GM04504 (cell line): ENCODE measurements at regions not wholly inside any gene's neighbourhood (a gene's known extent, or its start where the extent isn't known, plus 50 kb on each side); places are given as distances from the start of the nearest gene placed in this dataset.

Experiments
- DNase-seq: peaks from one replicate; pipeline ENCODE4 v3.0.0-alpha.2; 2012; ENCODE audit warnings: low read depth

- no peak for DNase-seq
Measured at GRCh38 chr20:24815931-24816330, 133.1 kb upstream of the CST7 start.

- no peak for DNase-seq
Measured at GRCh38 chr20:24816431-24816830, 132.6 kb upstream of the CST7 start.

- DNase-seq, result no peak
Measured at GRCh38 chr20:24816907-24817306, 132.2 kb upstream of the CST7 start.

GRCh38 chr20:24817351-24817750, 131.7 kb upstream of the CST7 start:
- DNase-seq, result no peak

- no peak for DNase-seq
Measured at GRCh38 chr20:24818056-24818455, 131.0 kb upstream of the CST7 start.

GRCh38 chr20:24819331-24819965, 129.6 kb upstream of the CST7 start:
- DNase-seq, result no peak

GRCh38 chr20:24820345-24820744, 128.7 kb upstream of the CST7 start:
- no peak for DNase-seq

GRCh38 chr20:24821391-24821790, 127.7 kb upstream of the CST7 start:
- DNase-seq, result no peak

GRCh38 chr20:24823176-24823784, 125.8 kb upstream of the CST7 start:
- no peak for DNase-seq

GRCh38 chr20:24823989-24824693, 124.9 kb upstream of the CST7 start:
- DNase-seq, result no peak

- no peak for DNase-seq
Measured at GRCh38 chr20:24825591-24825990, 123.5 kb upstream of the CST7 start.

- DNase-seq, result no peak
Measured at GRCh38 chr20:24827603-24828295, 121.3 kb upstream of the CST7 start.

- DNase-seq, result no peak
Measured at GRCh38 chr20:24828992-24829648, 119.9 kb upstream of the CST7 start.

- DNase-seq, result no peak
Measured at GRCh38 chr20:24829649-24830370, 119.3 kb upstream of the CST7 start.

- DNase-seq, result no peak
Measured at GRCh38 chr20:24830649-24831048, 118.4 kb upstream of the CST7 start.

- no peak for DNase-seq
Measured at GRCh38 chr20:24831232-24831631, 117.8 kb upstream of the CST7 start.

GRCh38 chr20:24832518-24832917, 116.6 kb upstream of the CST7 start:
- DNase-seq, result no peak

- DNase-seq, result no peak
Measured at GRCh38 chr20:24833592-24833991, 115.5 kb upstream of the CST7 start.

- DNase-seq, result no peak
Measured at GRCh38 chr20:24834310-24834709, 114.8 kb upstream of the CST7 start.

GRCh38 chr20:24835195-24835594, 113.9 kb upstream of the CST7 start:
- no peak for DNase-seq

GRCh38 chr20:24836041-24836533, 113.0 kb upstream of the CST7 start:
- DNase-seq, result no peak
